Esophagus mucosa (tissue), 1 donor: ENCODE measurements at regions not wholly inside any gene's neighbourhood (a gene's known extent, or its start where the extent isn't known, plus 50 kb on each side); places are given as distances from the start of the nearest gene placed in this dataset.

Source experiments
- ATAC-seq: fragments of 200-7000 bp; cut with Tn5 transposase; one replicate; pipeline ENCODE4 v1.9.1; 2020
- donor health status: DM: yes; HTN: yes; CAD: no.

DNA sequence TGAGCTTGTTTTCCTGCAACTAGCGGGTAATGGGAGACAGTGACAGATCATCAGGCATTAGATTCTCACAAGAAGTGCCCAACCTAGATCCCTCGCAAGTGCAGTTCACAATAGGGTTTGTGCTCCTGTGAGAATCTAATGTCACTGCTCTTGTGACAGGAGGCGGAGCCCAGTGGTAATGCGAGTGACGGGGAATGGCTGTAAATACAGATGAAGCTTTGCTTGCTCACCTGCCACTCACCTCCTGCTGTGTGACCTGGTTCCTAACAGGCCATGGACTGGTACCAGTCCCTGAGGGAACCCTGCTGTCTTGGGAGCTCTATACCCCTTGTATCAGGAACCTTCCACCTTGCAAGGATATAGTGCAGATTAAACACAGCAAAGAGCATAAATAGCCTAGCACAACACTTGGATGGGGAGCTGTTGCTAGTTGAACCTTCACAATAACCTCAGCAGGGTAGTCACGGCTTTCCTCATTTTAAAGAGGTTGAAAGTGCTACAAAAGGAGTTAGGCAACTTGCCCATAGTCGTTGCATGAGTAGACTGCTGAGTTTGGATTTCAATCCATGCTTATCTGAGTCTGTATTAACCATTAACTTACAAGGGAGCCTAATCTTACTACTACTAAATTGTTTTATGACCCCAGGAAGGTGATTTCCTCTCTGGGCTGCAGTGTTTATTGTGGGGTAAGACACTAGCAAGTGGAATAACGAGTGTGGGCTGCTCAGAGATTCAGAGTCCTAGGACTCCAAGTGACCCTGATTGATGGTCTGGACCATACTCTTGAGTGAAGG is 156.6 kb upstream of the ZFHX3 start:
- no peak for ATAC-seq

DNA sequence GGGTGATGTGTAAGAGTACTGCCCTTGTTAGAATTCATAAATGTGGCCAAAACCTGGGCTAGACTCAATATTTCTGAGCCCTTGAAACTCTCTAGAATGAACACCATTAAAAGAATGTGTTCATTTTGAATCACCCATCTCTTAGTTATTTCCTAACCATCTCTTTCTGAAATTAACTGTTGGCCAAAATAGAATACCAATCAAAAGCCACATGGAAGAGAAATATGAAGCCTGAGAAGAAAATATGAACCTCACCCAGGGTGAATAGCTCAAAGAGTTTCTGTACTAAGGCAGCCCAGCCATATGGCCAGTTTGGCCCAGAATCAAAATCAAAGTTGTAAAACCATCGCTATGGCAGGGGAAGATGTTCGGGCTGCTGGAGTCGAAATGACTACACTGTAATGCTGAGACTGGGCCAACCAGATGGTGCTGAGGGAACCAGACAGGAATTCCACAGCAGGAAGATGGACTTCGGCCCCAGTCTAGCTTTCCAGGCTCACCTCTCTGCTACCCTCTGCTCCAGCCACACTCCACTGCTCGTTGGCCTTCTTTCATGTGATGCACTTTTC is 154.3 kb upstream of the ZFHX3 start:
- ATAC-seq = no peak

GRCh38 chr16:73199214-73199613 is 151.3 kb upstream of the ZFHX3 start:
- no peak for ATAC-seq

DNA sequence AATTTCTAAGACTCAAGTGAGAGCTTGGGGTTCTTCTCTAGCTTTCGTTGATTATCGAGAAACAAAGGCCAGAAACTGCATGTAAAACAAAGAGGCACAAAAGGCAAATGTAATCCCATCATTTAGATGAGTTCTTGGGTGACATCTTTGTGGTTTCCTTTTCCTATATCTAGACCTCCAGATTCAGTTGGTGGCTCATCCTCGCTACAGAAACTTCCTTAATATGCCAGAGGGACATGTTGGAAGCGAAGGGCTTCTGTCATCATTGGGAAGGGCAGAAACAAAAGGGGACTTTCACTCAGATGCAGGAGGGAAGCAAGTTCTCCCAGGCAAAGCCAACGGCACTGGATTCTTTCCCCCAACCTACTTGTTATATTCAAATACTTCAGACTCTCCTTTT is 150.6 kb upstream of the ZFHX3 start:
- no peak for ATAC-seq

DNA sequence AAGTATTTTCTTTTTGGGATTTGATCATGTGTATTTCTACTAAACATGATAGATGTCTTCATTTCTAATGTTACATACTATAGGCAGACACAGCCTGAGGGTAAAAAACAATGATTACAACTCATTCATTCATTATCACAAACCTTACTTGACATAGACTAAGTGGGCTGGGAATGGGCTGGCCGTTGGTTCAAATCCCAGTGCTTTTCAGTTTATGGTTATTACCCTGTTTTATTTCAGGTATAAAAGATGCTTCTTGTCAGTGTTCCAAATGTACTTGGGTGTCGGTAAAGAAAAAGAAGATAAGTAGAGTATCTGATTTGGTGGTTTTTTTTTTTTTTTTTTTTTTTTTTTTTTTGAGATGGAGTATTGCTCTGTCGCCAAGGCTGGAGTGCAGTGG is 149.7 kb upstream of the ZFHX3 start:
- ATAC-seq = no peak

- peak; percentile 80 for ATAC-seq
These were observed 148.7 kb upstream of the ZFHX3 start for GRCh38 chr16:73196670-73197069.

DNA sequence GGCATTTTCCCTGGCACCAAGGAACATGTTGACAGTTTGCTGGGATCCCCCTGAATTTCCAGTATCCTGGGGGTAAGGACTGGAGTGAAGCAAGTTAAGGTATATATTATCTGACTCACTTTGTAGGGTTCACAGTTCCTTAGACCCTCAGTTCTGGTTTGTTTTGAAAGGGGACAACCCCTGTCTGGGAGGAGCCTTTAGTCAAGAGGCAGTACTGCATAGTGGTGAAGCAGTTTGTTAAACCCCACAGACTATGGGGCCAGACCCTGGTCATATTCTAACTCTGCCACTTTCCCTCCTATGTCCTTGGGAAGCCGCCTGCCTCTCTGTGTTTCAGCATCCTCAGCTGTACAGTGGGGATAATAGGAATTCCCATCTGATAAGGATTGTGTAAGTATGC is 145.5 kb upstream of the ZFHX3 start:
- ATAC-seq = no peak

- ATAC-seq = no peak
These were observed 144.4 kb upstream of the ZFHX3 start for GRCh38 chr16:73192232-73192894.

GRCh38 chr16:73191660-73192046 is 143.7 kb upstream of the ZFHX3 start:
- ATAC-seq = no peak

DNA sequence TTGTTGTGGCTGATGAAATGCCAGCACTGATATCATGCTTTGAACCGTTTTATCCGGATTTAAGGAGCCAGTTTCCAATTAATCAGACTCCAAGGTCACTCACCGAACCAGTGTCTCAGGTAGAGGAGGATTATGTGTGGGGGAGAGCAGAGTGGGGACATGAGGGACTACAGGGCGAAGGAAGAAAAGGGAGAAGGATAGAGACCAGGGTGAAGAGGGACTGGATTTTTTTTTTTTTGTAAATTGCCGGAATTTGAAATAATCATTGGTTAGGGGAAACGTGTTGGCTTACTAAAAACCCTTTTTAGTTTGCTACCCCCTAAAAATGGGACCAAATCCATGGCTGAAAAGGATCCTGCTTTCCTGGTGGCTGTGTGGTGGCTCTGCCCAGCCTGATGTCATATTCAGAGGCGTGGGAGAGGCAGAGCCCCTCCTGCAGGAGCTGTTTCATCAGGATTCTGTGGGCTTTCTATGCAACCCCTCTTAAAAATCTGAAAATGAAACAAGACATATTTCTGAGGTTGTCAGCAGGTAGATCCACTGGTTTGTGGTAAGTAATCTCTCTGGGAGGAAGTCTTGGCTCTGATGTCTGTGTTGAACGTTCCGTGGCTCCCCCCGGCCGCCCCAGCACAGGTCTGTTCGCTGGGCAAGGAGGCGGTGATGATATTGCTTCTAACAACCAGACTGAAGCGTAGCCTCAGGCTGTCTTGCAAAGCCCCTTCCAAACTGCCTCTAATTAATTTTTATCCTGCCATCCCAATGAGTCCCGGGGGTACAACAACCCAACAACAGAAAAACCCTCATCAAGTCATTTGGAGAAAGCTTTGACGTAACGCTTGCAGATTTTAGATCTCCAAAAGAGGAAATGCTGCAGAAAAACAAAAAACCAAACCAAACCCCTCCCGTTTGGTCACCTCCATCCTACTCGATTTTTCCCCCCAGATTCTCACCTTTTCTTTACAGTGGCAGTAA is 143.0 kb upstream of the ZFHX3 start:
- no peak for ATAC-seq

GRCh38 chr16:73190256-73190655 is 142.3 kb upstream of the ZFHX3 start:
- no peak for ATAC-seq

DNA sequence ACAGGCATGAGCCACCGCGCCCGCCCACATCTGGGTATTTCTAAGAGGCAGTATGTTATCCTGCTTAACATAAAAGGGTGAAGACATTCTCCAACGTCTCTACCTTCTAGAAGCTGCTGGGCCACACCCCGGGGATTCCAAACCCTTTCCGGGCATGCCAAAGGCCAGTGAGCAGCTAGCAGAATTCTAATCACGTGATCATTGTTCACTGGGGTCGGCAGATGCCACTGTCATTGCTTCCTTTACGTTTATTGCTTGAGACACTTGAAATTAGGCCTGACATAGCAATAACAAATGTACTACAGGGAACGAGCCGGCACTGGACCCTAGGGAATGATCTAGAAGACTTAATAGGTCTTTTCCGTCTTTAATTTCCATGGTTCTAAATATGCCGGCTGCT is 141.2 kb upstream of the ZFHX3 start:
- ATAC-seq = no peak

DNA sequence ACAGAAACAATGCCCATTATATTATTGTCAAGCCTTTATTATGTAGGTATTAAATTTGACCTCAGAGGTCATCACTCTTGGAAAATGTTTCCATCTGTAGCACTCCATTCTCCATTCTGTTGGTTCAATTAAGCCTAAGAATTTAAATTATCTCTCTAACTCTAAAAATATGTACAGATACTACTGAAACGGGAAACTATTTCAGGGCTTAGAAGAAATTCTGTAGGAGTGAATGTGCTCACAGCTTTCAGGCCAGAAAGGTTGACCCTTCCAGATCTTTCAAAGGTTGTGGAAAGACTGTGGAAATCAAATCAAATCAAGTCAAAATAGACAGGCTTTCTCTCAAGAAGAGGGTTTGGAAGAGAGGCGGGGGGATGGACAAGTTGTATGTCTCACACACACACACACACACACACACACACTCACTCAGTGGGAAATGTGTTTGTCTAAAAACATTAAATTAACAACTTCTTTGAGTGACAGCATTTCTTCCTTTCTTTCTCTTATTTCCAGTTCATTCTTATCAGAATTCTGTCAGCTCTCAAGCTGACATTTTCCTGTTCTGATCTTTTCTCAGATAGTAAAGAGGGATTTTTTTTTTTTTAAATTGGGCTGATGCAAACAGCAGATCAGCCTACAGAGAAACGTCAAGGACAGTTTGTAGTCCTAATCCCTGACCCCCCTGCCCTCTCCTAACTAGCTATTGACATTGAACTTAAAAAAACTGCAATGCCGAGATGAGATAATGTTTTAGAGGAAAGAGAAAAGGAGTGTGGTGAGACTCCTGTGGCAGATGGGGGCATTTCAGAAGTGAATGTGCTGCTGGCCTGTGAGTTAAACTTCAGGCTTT is 139.0 kb upstream of the ZFHX3 start:
- no peak for ATAC-seq

GRCh38 chr16:73185737-73186136 is 137.8 kb upstream of the ZFHX3 start:
- no peak for ATAC-seq

GRCh38 chr16:73183611-73184092 is 135.7 kb upstream of the ZFHX3 start:
- ATAC-seq = no peak

GRCh38 chr16:73179705-73180331 is 131.9 kb upstream of the ZFHX3 start:
- ATAC-seq = no peak

DNA sequence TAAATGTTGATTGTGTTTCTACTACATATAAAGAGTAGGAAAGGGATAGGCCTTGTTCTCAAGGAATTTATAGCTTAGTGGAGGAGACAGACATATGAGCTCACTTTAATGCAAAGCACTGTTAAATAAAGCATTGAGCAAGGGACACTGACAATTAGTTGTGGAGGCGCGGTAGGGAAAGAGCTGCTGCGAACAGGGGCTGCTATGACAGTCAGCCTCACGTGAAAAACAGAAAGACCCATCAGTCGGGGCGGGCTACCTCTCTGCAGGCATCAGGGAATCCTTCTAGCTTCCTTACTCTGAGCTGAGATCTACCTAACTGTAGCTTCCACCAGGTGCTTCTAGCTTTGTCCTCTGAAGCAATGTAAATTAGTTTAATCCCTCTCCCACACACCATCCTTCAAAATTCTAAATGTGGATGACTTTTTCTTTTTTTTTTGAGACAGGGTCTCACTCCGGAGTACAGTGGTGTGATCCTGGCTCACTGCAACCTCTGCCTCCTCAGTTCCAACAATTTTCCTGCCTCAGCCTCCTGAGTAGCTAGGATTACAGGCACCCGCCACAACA is 129.9 kb upstream of the ZFHX3 start:
- ATAC-seq = no peak

DNA sequence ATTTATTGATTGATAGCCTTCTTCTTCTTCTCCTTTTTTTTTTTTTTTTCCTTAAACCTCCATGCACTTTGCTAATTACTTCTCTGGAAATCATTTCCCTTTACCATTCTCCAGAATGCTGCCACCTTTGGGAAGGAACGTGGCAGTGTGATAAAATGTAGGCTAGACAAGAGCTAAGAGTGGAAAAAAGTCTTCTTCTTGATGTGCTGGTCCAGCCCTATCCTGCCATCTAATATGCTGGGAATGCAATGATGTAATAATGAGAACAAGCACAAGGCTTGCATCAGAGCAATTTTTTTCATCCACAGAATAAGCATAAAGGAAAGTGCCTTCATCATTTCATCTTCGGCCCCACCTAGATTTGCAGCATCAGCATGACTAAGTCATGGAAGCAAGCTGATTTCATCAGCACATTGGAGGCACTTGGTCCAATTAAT is 128.7 kb upstream of the ZFHX3 start:
- peak; percentile 42 for ATAC-seq

DNA sequence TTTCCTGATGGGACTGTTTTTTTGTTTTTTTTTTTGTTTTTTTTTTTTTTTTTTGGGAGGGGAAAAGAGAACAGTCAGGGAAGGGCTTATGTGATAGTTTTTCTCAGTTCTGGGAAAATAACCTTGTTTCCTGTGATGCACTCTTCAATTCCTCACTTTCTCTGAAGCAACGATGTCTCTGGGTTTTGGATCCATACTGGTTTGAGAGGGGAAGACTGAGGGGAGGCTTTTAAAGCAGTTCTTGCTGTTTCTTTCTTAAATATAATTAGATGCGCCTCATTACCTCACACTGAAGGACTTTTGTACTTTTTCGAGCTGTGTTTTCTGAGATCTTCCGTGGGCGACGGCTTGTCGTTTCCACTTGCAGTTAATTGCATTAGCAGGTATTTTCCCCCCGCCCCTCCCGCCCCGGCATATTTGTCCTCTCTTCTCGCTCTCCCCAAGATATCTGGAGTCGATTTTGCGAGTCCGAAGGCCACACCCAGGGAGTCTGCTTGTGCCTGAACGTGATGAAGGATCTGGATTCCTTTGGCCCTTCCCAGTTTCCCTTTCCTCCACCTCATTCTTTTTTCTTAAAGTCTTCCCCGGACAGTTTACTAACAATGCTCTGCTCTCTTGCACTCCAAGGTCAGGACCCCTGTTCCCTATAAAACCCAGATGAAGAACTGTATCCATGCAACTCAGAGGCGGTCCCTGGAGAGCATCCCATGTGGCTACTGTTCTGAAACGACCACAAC is 125.2 kb upstream of the ZFHX3 start:
- no peak for ATAC-seq
